H9 (cell line): ENCODE measurements at regions not wholly inside any gene's neighbourhood (a gene's known extent, or its start where the extent isn't known, plus 50 kb on each side); places are given as distances from the start of the nearest gene placed in this dataset.

Experiments
- DNase-seq: peaks from one replicate; pipeline ENCODE4 v3.0.0-alpha.2; 2017
- H2AFZ ChIP-seq: one replicate; pipeline ENCODE4 v1.6.1; 2013; ENCODE audit warnings: mild to moderate bottlenecking, low read length, control low read depth, moderate library complexity
- H2AK5ac ChIP-seq: 2 replicates; pipeline ENCODE4 v1.6.1; 2013; ENCODE audit warnings: low read length, control low read depth, mixed read lengths; ENCODE audit not compliant: insufficient read length
- H2BK120ac ChIP-seq: one replicate; pipeline ENCODE4 v1.6.1; 2013; ENCODE audit warnings: low read depth, mild to moderate bottlenecking, low read length, control low read depth, inconsistent platforms; ENCODE audit not compliant: poor library complexity, severe bottlenecking
- H2BK12ac ChIP-seq: 2 replicates; pipeline ENCODE4 v1.6.1; 2013; ENCODE audit warnings: low read length, control low read depth, mixed read lengths, low read depth; ENCODE audit not compliant: insufficient read length
- H2BK15ac ChIP-seq: 2 replicates; pipeline ENCODE4 v1.6.1; 2013; ENCODE audit warnings: low read depth, low read length, control low read depth
- H2BK20ac ChIP-seq: one replicate; pipeline ENCODE4 v1.6.1; 2013; ENCODE audit warnings: low read depth, mild to moderate bottlenecking, low read length, control low read depth, inconsistent platforms; ENCODE audit not compliant: poor library complexity, severe bottlenecking
- H2BK5ac ChIP-seq: 2 replicates; pipeline ENCODE4 v1.6.1; 2013; ENCODE audit warnings: low read length, control low read depth, mixed read lengths; ENCODE audit not compliant: insufficient read length
- H3K14ac ChIP-seq: 2 replicates; pipeline ENCODE4 v1.6.1; 2013; ENCODE audit warnings: low read length, control low read depth; ENCODE audit not compliant: insufficient read depth
- H3K18ac ChIP-seq: 2 replicates; pipeline ENCODE4 v1.6.1; 2013; ENCODE audit warnings: low read depth, mild to moderate bottlenecking, mixed read lengths, low read length, control low read depth; ENCODE audit not compliant: insufficient read length
- H3K23ac ChIP-seq: 2 replicates; pipeline ENCODE4 v1.6.1; 2013; ENCODE audit warnings: low read length, control low read depth, mixed read lengths, low read depth; ENCODE audit not compliant: insufficient read length
- H3K23me2 ChIP-seq: 2 replicates; pipeline ENCODE4 v1.6.1; 2013; ENCODE audit warnings: low read depth, mild to moderate bottlenecking, mixed read lengths, low read length, control low read depth; ENCODE audit not compliant: insufficient read length, poor library complexity, severe bottlenecking
- H3K27ac ChIP-seq: 2 replicates; pipeline ENCODE4 v1.5.1; 2013; ENCODE audit warnings: low read length, control low read depth, mixed read lengths, low read depth; ENCODE audit not compliant: insufficient read length
- H3K27me3 ChIP-seq: 2 replicates; pipeline ENCODE4 v1.6.1; 2013; ENCODE audit warnings: low read length, control low read depth, inconsistent platforms; ENCODE audit not compliant: insufficient read depth
- H3K4ac ChIP-seq: 2 replicates; pipeline ENCODE4 v1.6.1; 2013; ENCODE audit warnings: low read depth, mild to moderate bottlenecking, control low read depth, inconsistent platforms, low read length, moderate library complexity
- H3K4me1 ChIP-seq: 2 replicates; pipeline ENCODE4 v1.6.1; 2013; ENCODE audit warnings: low read length, control low read depth, inconsistent platforms; ENCODE audit not compliant: insufficient read depth
- H3K4me2 ChIP-seq: 2 replicates; pipeline ENCODE4 v1.6.1; 2013; ENCODE audit warnings: low read length, control low read depth, mixed read lengths; ENCODE audit not compliant: insufficient read length, insufficient read depth
- H3K56ac ChIP-seq: 2 replicates; pipeline ENCODE4 v1.6.1; 2013; ENCODE audit warnings: low read depth, mild to moderate bottlenecking, mixed read lengths, low read length, control low read depth; ENCODE audit not compliant: insufficient read length
- H3K79me1 ChIP-seq: 2 replicates; pipeline ENCODE4 v1.6.1; 2013; ENCODE audit warnings: low read depth, mild to moderate bottlenecking, moderate library complexity, low read length, control low read depth, inconsistent platforms; ENCODE audit not compliant: insufficient read depth, poor library complexity, severe bottlenecking
- H3K79me2 ChIP-seq: 2 replicates; pipeline ENCODE4 v1.6.1; 2013; ENCODE audit warnings: low read length, control low read depth, inconsistent platforms; ENCODE audit not compliant: insufficient read depth
- H3K9ac ChIP-seq: 2 replicates; pipeline ENCODE4 v1.6.1; 2013; ENCODE audit warnings: low read length, control low read depth, mixed read lengths; ENCODE audit not compliant: insufficient read length; ENCODE audit errors: extremely low read depth
- H3K9me3 ChIP-seq: one replicate; pipeline ENCODE4 v1.6.1; 2013; ENCODE audit warnings: low read depth, low read length, inconsistent platforms; ENCODE audit not compliant: control insufficient read depth
- H3T11ph ChIP-seq: one replicate; pipeline ENCODE4 v1.6.1; 2013; ENCODE audit warnings: mild to moderate bottlenecking, low read length, control low read depth, inconsistent platforms
- H4K20me1 ChIP-seq: one replicate; pipeline ENCODE4 v1.6.1; 2013; ENCODE audit not compliant: control insufficient read depth, insufficient read length, insufficient read depth
- H4K5ac ChIP-seq: 2 replicates; pipeline ENCODE4 v1.6.1; 2013; ENCODE audit warnings: low read depth, mild to moderate bottlenecking, mixed read lengths, low read length, control low read depth; ENCODE audit not compliant: insufficient read length
- H4K8ac ChIP-seq: replicated peaks from 2 replicates; pipeline ENCODE4 v1.6.1; 2013; ENCODE audit warnings: low read length, control low read depth, mixed read lengths, low read depth; ENCODE audit not compliant: insufficient read length
- H4K91ac ChIP-seq: 2 replicates; pipeline ENCODE4 v1.6.1; 2013; ENCODE audit warnings: low read depth, mild to moderate bottlenecking, moderate library complexity, mixed read lengths, low read length, control low read depth; ENCODE audit not compliant: insufficient read length
- H3K27ac Mint-ChIP-seq, 3 experiments: 2 replicates in 2 of 3; 3 replicates in 1 of 3; pipeline ENCODE4 v1.8.0; 2020 to 2021; ENCODE audit warnings: mixed read lengths in 3 of 3, mild to moderate bottlenecking in 1 of 3, moderate library complexity in 1 of 3
- H3K27me3 Mint-ChIP-seq: 2 replicates; pipeline ENCODE4 v1.8.0; 2021; ENCODE audit warnings: low read depth, mild to moderate bottlenecking, moderate library complexity, mixed read lengths
- H3K36me3 Mint-ChIP-seq, 3 experiments: 2 replicates in 2 of 3; 3 replicates in 1 of 3; pipeline ENCODE4 v1.8.0; 2020 to 2021; ENCODE audit warnings: low read depth in 3 of 3, mixed read lengths in 3 of 3; ENCODE audit not compliant: insufficient read depth in 1 of 3
- H3K4me1 Mint-ChIP-seq, 2 experiments: 2 replicates each; pipeline ENCODE4 v1.8.0; 2020; ENCODE audit warnings: mixed read lengths in 2 of 2
- H3K4me3 Mint-ChIP-seq, 2 experiments: 2 replicates in 1 of 2; 3 replicates in 1 of 2; pipeline ENCODE4 v1.8.0; 2020 to 2021; ENCODE audit warnings: mild to moderate bottlenecking in 2 of 2, mixed read lengths in 2 of 2, moderate library complexity in 1 of 2
- H3K9me3 Mint-ChIP-seq, 2 experiments: 2 replicates in 1 of 2; 3 replicates in 1 of 2; pipeline ENCODE4 v1.8.0; 2020; ENCODE audit warnings: mild to moderate bottlenecking in 2 of 2, mixed read lengths in 2 of 2, moderate library complexity in 1 of 2
- CTCF ChIP-seq: fragments of 200-600 bp; sonication (generic); conservative IDR thresholded peaks from 3 replicates; pipeline ENCODE4 v1.8.0; 2021; ENCODE audit warnings: antibody characterized with exemption, mild to moderate bottlenecking
- WGBS: extraction: QIAGEN DNeasy Blood & Tissue Kit; methylation state at CpG from one replicate; pipeline ENCODE4 v1.1.7; 2013; ENCODE audit warnings: missing lambda C conversion rate, low lambda C conversion rate, mixed read lengths; ENCODE audit not compliant: insufficient read length; ENCODE audit errors: extremely low coverage; 5-methylcytosine and 5-hydroxymethylcytosine counted together

- H2BK20ac ChIP-seq, result no peak overlapping the region
- H3K27me3 ChIP-seq, result no peaks in the 10 kb centered on the region
- H3K14ac ChIP-seq, result no peak overlapping the region
- no peak for DNase-seq
- no peak overlapping the region for H2BK15ac ChIP-seq
- H3K79me2 ChIP-seq, result no peaks in the 10 kb centered on the region
- H3K27ac ChIP-seq, result no peak overlapping the region
- Mint-ChIP-seq H3K4me1 (peaks cover 15 to 18% of the 10 kb centered on the region in 2 experiments), H3K27me3 (peaks cover 21% of the 10 kb centered on the region), H3K27ac (no peak overlapping the region), H3K4me3 (no peak overlapping the region), H3K9me3 (peaks cover 6 to 8% of the 10 kb centered on the region in 2 experiments; a peak in 2 of 5 replicates), H3K36me3 (peaks cover 0 to 6% (median 0%) of the 10 kb centered on the region in 3 experiments; a peak in 2 of 7 replicates)
- no peak overlapping the region for H4K8ac ChIP-seq
- H4K20me1 ChIP-seq, result no peaks in the 10 kb centered on the region
- no peak overlapping the region for H3K9ac ChIP-seq
- H2AFZ ChIP-seq, result no peak overlapping the region
- no peak overlapping the region for H3T11ph ChIP-seq
- H2AK5ac ChIP-seq, result no peak overlapping the region
- no peak overlapping the region for H4K91ac ChIP-seq
- H2BK120ac ChIP-seq, result no peak overlapping the region
- H3K23ac ChIP-seq, result no peak overlapping the region
- WGBS, result no CpG with 5 or more reads among the region's 3 CpGs
- H4K5ac ChIP-seq, result no peak overlapping the region
- no peaks in the 10 kb centered on the region; the same call in 1 of the 2 replicates for H3K4me1 ChIP-seq
- H2BK5ac ChIP-seq, result no peak overlapping the region
- H2BK12ac ChIP-seq, result no peak overlapping the region
- H3K56ac ChIP-seq, result no peak overlapping the region
- no peak overlapping the region for H3K18ac ChIP-seq
- H3K9me3 ChIP-seq, result no peaks in the 10 kb centered on the region
- no peaks in the 10 kb centered on the region for H3K79me1 ChIP-seq
- H3K23me2 ChIP-seq, result no peaks in the 10 kb centered on the region
- no peak; the same call in 2 of the 3 replicates for TF ChIP-seq CTCF
- no peak overlapping the region for H3K4me2 ChIP-seq
- H3K4ac ChIP-seq, result no peak overlapping the region
Measured at GRCh38 chr2:20519309-20519708, 72.4 kb downstream of the RHOB start.
